Left renal pelvis (tissue), 4 donors: ENCODE measurements at regions not wholly inside any gene's neighbourhood (a gene's known extent, or its start where the extent isn't known, plus 50 kb on each side); places are given as distances from the start of the nearest gene placed in this dataset.

Experiments used
- DNase-seq, 4 donors: peaks; one replicate each; pipeline ENCODE4 v3.0.0-alpha.2; 2013; ENCODE audit warnings: low read depth in 4 of 4, low spot score in 3 of 4

DNA sequence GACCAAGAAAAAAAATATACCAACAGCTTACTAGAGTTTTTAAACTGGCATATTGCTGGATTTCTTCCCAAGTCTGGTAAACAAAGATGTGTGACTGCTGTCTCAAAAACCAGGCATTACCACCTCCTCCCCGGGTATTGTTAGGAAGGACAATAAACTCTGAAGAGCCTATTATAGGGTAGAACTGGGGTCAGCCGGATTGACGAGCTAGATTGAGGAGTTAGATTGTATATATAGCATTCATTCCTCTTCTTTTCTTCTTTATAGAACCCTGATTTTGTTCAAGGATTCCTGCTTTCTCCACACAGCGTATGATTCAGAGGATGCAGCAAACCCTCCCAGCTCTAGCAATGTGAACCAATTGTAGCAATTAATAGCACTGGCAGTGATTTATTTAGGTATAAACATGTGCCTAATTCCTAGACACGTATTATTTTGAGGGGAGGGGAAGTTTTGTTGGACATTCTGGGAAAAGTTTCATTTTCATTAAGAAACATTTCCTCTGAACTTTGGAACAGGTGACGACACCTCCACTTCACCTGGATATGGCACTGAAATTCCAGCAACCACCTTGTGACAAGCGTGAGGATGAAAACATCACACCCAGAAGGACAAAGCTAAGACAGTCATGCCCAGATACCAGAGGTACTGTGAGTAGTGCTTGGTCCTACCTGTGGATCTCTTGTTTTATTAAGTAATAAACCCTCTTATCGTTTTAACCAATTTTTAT lies 679.4 kb upstream of the KIRREL3 start:
- DNase-seq: no peak

DNA sequence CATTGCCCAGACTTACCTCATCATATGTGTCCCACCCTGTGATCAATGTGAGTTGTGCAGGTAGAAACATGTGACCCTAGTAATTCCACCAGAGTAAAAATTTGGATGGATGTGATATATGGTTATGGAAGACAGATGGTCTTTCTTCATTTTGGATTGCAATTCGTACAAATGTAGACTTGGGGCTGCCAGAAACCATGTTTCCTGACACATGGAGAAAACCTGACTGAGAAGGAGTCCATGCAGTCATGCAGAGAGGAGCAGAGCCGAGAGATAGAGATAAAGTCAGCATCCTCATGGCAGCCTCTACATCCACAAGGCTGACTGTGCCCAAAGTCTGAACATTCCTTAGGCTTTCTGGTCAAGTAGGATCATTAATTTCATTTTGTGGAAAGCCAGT lies 678.1 kb upstream of the KIRREL3 start:
- no peak for DNase-seq

DNA sequence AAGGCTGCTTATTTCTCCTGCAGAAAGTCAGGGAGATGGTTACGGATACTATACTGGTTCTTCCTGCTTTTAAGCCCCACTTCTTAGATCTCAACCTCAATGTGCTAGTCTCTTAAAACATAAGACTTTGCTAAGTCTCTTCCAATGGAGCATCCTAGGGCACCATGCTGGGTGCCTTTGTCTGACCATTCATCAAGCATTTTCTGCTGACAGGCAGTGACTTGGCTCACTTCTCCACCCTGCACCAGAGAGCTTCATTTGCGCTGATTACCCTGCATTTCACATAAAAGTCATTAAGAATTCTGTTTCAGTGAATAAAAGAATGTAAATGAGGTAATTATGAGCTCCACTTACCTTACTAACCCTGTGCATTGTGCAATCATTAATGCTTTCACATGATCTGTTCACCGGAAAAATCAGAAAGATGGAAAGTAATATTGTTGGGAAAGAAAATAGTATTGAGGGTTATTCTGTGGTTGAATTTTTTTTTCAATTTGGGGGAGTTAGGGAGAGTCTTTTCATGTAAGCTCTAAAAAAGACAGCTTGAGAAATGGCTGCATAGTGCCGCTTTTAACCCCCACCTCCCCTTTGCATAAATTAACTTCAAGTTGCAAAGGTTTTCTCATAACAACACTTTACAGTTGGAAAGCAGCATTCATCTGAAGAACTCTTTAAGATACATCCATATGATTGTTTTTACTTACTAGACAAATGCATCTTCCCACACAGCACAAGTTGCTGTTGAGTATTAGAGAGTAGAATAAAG lies 677.3 kb upstream of the KIRREL3 start:
- DNase-seq: no peak

DNA sequence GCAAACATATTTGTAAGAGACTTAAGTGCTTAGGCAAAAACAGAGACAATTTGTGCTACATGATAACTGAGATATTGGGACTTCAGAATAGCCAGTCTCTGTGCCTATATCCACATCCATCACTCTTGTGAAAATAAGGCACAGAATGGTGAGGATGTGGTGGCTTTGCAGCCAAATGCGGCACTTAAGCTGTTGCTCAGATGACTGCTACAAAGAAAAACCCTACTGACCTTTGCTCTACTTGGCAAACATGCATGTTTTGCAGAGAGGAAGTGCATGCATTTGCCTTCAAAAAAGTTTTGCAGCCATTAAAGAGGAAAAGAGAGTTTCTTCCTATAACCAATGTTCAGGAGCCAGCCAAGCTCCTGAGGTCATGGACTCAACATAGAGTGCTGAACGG lies 675.0 kb upstream of the KIRREL3 start:
- DNase-seq: peak in 1 of 4 donors; percentile 10

DNA sequence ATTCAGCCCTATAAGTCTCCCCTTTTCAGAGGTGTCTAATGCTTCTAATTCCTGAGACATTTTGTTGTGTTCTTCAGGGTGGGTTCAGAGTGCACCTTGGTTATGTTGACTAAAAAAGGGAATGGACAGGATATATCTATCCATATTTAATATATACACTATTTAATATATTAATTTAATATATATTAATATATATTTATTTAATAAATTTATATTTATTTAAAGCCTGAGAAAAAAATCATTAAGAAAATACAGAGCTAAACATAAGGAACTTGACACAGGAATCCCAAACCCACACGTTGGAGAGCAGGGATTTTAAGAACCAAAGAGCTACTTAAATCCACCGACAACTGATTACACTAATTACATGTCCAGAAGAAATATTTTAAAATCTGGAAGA lies 674.2 kb upstream of the KIRREL3 start:
- DNase-seq: no peak

DNA sequence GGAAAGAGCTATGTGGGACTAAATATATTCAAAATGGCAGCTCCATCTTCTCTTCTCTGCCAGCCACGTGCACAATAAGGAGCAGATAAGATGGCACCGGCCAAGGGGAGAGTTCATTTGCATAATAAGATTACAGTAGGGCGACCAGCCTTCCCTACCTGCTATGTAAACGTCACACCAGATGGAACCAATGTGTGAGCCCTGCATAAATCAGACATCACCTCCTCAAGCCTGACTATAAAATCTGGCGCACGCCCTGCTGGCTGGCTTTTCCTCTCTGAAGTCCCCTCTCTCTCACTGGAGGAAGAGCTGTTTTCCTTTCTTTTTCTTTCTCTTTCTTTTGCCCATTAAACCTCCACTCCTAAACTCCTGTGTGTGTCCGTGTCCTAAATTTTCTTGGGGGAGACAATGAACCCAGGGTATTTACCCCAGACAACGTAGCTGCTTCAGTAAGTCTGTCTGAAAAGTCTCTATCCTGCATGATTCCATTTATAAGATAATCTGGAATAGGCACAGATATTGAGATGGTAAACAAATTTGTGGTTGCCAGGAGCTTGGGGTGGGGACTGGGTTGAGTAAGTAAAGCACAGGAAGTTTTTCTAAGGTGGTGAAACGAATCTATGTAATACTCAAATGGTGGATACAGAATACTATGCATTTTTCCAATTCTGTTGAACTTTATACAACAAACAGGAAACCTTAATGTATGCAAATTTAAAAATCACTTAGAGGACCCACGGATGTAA lies 670.0 kb upstream of the KIRREL3 start:
- DNase-seq: no peak

DNA sequence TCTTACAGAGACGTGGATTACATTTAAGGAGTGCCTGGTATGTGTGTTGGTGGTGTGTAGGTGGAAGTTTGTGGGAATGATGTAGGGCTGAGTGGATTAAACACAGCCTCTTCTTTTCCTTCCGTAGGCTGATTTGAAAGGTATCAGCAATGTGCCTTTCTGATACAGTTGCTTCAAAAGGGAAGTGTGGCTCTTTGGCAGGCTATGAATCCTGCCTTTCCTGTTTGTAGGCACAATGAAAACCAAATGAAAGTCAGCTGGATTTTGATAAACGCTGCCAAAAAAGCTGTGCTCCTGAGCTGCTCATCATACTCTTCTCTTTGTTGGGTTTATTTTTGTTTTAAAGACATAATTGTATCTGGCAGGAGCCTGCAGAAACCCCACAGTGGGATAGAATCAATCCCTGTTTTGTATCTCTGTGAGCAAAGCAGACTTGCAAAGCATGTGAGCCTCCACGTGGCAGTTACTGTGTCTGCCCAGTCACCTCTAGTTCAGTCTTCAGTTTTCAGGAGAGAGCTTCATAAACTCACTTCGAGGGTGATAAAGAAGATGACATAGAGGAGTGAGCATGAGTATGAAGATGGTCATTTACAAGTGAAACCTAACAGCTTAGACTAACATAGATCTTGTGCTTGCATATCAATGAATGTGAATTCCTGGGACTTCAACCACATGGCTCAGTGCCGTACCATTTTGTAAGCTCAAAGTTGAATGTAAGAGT lies 655.7 kb upstream of the KIRREL3 start:
- no peak for DNase-seq

DNA sequence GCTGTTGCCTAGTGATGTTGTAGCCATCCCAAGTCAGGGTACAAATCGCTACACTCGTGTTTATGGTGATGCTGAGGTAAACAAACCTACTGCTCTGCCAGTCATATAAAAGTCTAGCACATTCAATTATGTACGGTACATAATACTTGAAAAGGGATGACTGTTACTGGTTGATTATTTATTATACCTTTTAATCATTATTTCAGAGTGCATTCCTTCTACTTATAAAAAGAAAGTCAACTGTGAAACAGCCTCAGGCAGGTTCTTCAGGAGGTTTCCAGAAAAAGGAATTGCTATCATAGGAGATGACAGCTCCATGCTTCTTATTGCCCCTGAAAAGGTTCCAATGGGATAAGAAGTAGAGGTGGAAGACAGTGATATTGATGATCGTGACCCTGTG lies 652.5 kb upstream of the KIRREL3 start:
- no peak for DNase-seq

DNA sequence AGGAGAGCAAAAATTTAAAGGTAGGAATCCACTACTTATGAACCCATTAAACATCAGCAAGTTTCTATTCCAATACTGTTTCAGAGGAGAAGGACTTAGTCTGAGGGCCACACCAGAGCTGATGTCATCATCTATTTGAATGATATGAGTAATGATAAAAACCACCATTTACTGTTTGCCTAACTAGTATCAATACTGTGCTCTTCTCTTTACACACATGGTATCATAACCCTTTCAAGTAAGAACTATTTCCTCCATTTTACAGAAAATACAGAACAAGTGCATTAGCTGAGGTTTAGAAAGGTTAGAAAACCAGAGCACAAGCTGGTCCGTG lies 651.3 kb upstream of the KIRREL3 start:
- DNase-seq: no peak

DNA sequence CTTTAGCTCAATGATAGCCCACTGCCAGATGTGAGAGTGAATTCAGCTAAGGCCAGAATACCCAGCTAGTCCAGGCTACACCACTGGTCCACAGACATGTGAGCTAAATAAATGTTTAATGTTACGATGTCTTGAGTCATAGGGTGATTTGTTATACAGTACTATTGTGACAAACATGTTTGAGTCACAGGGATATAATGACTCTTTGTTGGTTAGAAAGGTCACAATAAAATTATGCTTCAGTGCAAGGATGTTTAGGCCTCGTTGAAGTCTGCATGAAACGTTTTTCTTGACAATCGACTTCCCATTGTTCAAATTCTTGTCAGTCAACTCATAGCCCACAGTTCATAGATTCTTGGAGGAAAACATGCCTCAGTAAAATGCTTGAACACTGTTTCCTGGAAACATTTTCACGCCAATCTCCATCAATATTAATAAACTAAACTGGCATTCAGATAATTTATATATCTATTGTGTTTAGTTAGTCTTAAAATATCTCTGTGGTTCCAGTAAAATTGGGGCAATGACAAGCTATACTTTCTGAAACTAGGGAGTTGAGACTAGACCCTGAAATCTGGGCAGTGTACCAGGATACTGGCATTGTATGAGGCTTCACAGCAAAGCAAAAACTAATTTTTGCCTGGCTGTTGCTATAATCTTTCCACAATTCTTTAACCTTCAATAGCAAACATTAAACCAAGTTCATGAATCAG lies 650.8 kb upstream of the KIRREL3 start:
- no peak for DNase-seq

DNA sequence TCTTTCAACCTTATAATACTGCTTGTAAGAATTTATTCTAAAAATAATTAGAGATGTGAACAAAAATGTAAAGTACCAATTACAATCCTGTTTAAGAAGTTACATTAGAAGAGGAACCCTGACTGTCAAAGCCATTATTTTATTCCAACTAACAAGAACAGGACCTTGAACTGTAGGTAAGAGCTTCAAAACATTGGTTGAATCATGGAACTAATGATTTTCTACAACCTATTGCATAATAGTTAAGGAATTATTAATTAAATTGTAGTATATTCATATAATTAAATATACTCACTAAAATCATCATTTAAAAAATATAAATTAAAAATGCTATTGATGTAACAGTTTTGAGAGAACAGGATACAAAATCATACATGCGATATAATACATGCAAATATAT lies 649.4 kb upstream of the KIRREL3 start:
- no peak for DNase-seq

DNA sequence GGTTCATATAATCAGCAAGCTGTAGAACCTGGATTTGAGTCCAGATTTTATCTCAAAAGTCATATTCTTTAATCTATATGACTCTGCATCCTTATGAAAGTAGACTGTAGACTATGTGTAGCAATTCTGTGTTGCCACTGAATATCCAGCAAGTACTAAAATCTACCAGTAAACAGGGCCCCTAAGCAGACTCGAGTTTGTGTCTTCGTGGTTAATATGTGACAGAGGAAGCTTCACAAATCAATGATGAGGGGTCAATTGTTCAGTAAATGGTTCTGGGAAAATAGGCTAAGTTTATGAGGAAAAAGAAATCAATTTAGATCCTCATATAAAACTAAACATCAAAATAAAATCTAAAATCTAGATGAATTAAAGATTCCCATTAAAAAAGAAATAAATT lies 648.5 kb upstream of the KIRREL3 start:
- DNase-seq: no peak

DNA sequence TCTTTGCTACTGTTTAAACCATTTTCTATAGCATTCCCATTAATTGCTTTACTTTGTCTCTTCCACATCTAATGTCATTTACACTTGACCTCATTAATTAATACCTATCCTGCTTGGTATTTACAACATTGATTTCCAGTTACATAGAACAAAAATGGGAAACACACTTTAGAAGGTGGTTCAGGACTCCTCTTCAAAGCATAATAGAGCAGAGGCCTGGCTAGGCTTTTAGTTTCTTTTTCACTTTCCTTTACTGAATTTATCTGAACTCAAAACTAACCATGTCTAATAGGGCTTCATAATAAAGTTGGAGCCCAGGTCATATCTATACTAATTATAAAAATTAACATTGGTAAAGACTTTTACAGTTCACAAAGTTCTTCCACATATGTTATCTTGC lies 648.0 kb upstream of the KIRREL3 start:
- no peak for DNase-seq

DNA sequence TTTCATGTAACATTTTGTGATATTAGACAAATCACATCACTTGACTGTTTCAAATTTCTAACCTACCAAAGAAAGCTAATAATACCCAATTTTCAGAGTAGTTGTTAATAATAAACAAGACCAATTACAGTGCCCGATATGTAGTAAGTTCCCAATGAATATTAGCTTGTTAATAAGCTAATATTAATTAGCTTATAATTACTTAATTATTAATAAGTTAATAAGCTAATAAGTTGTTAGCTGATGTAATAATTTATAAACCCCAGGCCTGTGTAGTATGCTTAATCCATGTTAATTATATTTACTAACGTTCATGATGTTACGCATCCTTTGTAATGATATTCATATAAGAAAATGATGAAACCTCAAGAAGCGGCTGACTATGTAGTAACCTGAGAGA lies 643.8 kb upstream of the KIRREL3 start:
- no peak for DNase-seq

DNA sequence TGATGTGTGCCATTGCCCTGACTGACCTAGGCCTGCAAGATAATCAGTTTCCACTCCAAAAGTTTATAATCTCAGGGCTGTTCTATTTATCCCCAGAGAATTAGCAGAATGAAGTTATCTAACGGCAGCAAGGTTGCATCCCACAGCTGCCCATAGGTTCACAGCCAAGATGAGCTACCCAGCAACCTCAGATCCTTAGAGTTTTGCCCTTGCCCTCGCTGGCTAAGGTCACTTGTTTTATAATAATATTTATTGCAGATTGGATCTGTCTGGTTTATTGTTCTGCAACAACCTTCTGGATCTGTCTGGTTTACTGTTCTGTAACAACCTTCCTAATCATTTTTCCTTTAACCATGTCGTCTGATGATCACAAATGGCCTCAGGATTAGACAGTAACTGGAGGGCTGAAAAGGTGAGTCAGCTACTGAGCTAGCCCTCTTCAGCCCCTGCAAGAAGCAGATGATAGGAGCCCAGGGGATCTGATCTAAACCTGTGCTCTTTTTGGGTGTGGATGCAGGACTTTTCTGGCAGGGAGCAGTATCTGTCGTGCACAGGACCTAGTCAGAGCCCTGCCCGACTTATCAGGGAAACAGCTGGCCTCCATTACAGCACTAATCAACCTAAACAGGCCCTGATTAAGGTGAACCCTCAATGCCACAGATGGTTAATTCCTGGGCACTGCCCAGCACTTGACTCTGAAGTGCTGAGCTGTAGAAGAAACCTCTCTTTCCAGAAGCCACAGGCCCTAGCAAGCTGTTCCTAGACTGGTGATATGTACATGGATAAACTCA lies 642.9 kb upstream of the KIRREL3 start:
- DNase-seq: no peak

DNA sequence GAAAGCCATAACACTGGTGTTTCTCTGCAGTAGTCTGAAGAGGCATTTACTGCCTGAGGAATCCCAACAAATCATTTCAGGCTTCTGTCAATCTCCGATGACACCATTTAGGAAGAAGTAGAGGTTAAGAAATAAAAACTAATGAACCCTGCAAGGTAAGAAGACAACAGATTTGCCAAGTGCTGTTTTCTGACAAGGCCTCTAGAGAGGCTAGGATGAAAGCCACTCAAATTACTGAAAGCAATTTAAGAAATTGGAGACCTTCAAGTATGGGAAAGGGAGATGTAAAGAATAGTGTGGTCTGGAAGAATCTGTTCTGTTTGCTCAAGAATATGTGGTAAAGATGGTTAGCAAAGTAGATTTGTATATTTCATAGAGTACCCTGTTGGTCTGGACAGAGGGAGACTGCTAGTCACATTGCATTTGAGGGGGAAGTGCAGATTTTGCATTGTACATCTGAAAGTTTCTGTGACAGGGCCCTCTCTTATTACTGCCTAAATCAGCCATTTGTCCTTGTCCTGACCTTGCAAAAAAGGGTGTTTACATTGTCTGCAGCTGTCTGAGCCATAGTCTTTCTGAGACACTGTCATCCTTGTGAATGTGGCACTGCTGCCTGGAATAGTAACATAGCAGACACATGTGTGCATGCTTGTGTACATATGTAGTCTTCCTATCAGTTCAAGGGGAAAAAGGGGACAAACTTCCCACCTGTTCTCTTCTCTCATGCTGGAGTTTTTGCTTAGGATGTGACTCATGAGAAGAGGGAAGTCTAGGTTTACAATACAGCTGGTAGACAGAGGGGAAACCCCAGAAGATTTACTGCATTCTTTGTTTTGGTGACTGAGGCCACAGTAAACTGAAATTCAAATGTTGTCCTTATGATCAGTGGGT lies 640.2 kb upstream of the KIRREL3 start:
- DNase-seq: no peak

DNA sequence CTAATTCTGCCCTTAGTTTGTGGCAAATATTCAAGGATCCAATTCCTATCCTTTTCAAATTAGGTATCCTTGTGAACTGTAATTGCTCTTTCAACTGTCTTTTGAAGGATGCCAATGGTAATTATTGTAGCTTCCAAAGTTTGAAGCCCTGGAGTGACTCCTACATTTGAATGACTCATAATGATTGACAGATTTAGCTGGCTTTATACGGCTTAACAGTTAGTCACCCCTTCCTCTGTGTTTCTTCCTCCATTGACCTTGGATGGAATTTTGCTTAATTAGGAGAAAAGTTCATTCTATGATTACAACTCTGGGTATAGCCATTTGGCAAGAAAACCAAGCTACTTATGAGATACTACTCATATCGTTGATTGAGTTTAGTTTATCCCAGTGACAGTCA lies 639.3 kb upstream of the KIRREL3 start:
- DNase-seq: no peak

DNA sequence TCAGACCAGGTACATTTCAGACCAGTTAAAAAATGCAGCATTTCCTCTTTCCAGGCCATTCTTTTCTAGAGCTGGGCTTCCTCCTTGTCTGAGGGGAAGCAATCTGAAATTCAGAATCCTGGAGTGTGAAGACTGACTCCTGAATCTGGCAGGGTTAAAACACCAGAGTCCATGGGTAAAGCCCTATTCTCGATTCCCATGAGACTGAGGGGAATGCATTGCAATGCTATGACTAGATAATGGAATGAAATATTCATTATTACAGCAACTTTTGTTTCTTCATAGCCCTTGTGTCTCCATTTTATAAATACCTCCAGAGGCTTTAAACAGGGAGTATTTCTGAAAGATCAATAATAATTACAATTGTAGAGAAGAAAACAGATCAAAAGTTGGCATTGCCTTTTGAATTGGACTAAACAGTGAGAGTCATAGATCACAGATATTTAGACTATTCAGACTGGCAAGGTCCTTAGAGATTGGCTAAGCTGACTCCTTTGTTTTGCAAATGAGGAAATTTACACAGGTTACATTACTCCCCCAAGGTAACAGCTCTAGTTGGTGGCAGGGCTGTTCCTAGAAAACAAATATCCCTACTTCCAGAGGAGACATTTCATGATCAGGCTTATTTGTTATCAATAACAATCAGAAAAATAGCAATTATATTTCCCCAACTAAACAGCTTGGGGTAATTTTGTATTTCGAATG lies 632.6 kb upstream of the KIRREL3 start:
- no peak for DNase-seq
